ENCODE measurements at regions not wholly inside any gene's neighbourhood (a gene's known extent, or its start where the extent isn't known, plus 50 kb on each side); places are given as distances from the start of the nearest gene placed in this dataset.
"Not testable (repeated sequence)": the region's sequence is repeated elsewhere in the genome, so short reads cannot be mapped to it uniquely, and the experiment has no call there.

GRCh38 chr14:98218218-98218617, 1053.8 kb downstream of the BCL11B start:
- DNase-seq = no peak

- peak in 1 of 2 donors; percentile 30 for DNase-seq
Observed at GRCh38 chr14:98219638-98220037, 1052.4 kb downstream of the BCL11B start.

GRCh38 chr14:98223106-98223505, 1048.9 kb downstream of the BCL11B start:
- DNase-seq = no peak

- not testable (repeated sequence) for DNase-seq
Observed at GRCh38 chr14:98223710-98224109, 1048.3 kb downstream of the BCL11B start.

- DNase-seq = no peak
Observed at GRCh38 chr14:98226411-98226810, 1045.6 kb downstream of the BCL11B start.

- peak; percentile 62 to 76 for DNase-seq
Observed at GRCh38 chr14:98227000-98227726, 1044.8 kb downstream of the BCL11B start.

GRCh38 chr14:98227727-98228111, 1044.3 kb downstream of the BCL11B start:
- DNase-seq = no peak

- DNase-seq = no peak
Observed at GRCh38 chr14:98229656-98230366, 1042.2 kb downstream of the BCL11B start.

- no peak for DNase-seq
Observed at GRCh38 chr14:98230411-98230810, 1041.6 kb downstream of the BCL11B start.

GRCh38 chr14:98231210-98231609, 1040.8 kb downstream of the BCL11B start:
- DNase-seq = no peak

- DNase-seq = no peak
Observed at GRCh38 chr14:98233656-98234055, 1038.3 kb downstream of the BCL11B start.

- peak; percentile 35 to 41 for DNase-seq
Observed at GRCh38 chr14:98234208-98234607, 1037.8 kb downstream of the BCL11B start.

- no peak for DNase-seq
Observed at GRCh38 chr14:98236314-98236713, 1035.7 kb downstream of the BCL11B start.

- no peak for DNase-seq
Observed at GRCh38 chr14:98237939-98238338, 1034.1 kb downstream of the BCL11B start.

GRCh38 chr14:98240376-98240775, 1031.6 kb downstream of the BCL11B start:
- DNase-seq = no peak

- DNase-seq = no peak
Observed at GRCh38 chr14:98242903-98243302, 1029.1 kb downstream of the BCL11B start.

- DNase-seq = no peak
Observed at GRCh38 chr14:98243332-98243731, 1028.7 kb downstream of the BCL11B start.

GRCh38 chr14:98244162-98244948, 1027.6 kb downstream of the BCL11B start:
- DNase-seq = no peak

- DNase-seq = no peak
Observed at GRCh38 chr14:98244966-98245569, 1026.9 kb downstream of the BCL11B start.

- no peak for DNase-seq
Observed at GRCh38 chr14:98249057-98249456, 1022.9 kb downstream of the BCL11B start.

GRCh38 chr14:98249476-98249875, 1022.5 kb downstream of the BCL11B start:
- no peak for DNase-seq

- DNase-seq = no peak
Observed at GRCh38 chr14:98252820-98253219, 1019.2 kb downstream of the BCL11B start.

GRCh38 chr14:98259881-98260280, 1012.1 kb downstream of the BCL11B start:
- DNase-seq = no peak
